Stimulated activated CD8-positive, alpha-beta memory T cell treated with anti-CD3 and anti-CD28 coated beads, Interleukin-7, amount 100 ng/mL, for 48 hours (primary cell): ENCODE measurements at regions not wholly inside any gene's neighbourhood (a gene's known extent, or its start where the extent isn't known, plus 50 kb on each side); places are given as distances from the start of the nearest gene placed in this dataset.

Source experiments
- DNase-seq, 2 donors: peaks; one replicate each; pipeline ENCODE4 v3.0.0-alpha.2; 2020; ENCODE audit warnings: low read depth in 1 of 2; ENCODE audit errors: extremely low read depth in 1 of 2

DNA sequence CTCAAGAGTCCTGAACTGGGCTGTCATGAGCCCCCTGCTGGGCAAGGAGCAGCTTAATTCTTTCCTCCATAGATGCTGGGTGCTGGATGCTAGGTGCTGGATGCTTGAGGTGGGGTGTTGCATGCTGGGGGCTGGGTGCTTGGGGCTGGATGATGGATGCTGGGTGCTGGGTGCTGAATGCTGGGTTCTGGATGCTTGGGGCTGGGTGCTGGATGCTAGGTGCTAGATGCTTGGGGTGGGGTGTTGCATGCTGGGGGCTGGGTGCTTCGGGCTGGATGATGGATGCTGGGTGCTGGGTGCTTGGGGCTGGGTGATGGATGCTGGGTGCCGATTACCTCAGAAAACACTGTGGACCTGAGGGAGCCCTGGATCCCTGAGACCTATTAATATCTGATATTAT is 837.7 kb downstream of the GALR1 start:
- DNase-seq = no peak

DNA sequence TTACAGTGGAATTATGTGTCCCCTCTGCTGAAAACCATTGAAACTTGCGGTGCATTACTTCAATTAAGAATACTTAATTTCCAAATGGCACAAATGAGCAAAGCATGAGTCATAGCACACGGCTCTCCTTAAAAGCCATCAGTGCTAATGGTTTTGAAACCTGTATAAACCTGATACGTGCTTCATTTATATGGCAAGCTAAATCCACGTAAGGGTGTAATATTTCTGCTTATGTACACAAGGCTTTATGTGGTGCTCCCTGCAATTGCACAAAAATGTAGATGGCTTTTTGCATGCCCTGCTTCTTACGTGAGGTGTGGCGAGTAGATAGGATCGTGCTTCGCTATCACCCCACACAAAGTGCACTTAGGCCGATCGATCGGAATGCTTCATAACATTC is 840.9 kb downstream of the GALR1 start:
- DNase-seq = no peak

DNA sequence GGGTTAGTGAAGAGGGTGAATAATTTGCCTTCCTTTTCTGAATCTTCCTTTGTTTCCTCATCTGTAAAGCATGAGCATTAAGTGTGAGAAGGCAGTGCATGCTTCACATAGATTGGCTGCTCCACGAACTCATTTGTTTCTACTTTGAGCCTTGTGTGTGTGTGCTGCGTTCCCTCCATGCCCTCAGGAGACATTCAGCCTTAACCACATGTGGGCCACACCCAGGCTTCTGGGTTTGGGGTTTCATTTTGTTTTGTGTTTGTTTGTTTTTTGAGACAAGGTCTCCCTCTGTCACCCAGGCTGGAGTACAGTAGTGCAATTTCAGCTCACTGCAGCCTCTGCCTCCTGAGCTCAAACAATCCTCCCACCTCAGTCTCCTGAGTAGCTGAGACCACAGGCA is 843.3 kb downstream of the GALR1 start:
- DNase-seq = no peak

DNA sequence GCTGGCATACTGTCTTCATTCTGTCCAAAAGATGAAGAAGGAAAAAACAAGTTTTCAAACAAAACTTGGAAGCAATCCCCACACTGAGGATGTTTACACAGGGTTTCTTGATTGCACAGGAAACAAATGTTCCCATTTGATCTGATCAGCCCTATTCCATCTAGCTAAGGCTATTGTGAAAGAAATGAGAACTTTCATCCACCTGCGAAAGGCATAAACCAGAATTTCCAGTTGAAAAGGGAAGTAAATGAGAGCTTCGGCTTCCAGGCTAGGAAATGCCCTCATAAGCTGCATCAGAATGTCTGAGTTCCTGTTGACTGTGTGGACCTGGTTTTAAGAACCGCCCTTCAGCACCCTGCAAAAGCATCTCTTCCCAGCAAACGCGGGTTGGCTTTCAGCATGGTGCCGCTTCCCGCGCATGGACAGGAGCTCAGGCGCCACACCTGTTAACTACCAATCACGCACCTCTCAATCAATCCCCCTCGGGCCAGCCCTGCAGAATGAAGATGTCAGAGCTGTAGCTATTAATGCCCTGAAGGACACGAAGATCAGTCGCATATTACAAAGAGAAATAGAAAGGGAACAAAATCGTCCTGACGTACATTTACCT is 850.4 kb downstream of the GALR1 start:
- no peak for DNase-seq

DNA sequence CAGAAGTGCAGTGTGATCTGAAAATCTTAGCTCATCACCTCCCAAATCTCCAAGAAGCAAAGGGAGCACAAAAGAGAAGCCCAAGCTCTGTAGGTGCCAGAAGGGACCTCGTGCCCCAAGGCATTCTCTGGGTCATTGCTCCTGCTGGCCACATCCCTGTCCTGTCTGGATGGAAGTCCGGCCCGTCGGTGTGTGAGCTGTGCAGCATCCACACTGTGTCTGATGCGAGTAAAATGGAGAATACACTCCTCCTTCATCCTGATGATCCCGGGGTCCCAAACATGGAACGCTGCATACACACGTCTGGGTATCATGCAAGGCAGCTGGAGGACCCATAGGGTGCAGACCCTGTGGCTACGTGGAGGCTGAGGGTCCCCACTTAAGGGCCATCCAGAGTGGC is 851.4 kb downstream of the GALR1 start:
- DNase-seq = no peak

DNA sequence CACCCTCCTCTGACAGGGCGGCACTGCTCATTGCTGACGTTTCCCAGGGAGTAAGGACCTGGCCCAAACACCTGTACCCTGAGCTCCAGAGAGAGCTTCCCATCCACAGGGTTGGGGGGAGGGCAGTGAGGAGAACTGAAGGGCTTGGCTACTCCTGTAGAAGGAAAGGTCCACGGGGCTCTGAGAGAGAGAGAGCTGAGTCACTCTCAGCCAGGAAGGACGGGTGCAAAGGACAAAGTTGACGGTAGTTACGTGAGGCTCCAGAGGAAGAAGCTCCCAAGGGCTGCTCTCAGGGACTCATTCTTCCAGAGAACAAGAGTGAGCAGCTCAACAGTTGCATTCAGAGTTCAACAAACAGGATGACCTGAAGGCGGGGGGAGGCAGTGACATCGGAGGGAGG is 852.5 kb downstream of the GALR1 start:
- DNase-seq = no peak

DNA sequence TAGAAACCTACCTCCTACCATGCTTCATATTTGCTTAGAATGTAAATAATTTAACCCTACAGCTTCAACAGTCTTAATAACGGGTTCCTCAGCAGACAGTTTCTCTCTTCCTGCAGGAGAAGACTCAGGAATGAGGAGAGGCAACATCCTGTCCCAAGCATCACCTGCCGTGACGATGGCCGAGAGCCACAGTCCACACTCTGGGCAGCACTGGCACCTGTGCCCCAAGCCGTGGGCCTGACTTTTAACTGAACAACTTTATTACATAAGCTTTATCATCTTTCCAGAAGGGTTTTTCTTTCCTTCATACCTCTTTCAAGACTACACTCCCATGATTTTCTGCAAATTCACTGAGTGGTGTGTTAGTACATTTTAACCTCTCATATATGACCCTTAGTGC is 856.0 kb downstream of the GALR1 start:
- no peak for DNase-seq

DNA sequence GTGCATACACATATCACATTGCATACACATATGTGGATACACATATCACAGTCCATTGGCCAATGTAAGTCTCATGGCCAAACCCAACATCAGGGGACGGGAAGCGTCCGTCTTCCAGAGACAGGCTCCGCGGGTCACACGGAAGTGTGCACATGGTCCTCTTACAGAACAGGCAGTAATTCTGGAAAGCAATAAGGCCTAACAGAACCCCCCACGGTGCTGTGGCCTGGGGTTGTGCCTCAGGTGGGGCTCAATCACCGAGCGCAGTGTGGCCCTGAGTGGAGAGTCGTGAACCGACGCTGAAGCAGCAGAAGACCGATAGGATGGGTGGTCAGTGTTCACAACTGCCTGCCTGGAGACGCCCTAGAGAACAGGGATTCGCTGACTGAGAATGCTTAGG is 857.3 kb downstream of the GALR1 start:
- no peak for DNase-seq

DNA sequence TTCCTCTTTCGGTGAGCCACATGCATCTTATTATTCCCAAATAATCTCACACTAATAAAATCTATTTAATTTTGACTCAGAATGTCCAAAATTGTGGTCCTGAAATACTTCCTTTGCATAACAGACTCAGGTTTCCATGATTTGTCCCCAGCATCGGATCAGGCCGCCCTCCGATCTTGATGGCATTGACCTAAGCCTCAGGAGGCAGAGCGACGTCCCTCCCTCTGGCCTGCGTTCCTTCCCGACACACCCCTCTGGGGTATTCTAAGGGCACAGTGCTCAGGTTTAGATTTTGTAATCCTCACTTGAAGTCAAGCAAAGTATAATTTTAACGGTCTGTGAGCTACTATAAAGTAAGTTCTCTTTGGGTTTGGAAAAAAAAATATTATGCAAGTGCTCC is 857.7 kb downstream of the GALR1 start:
- DNase-seq = no peak

DNA sequence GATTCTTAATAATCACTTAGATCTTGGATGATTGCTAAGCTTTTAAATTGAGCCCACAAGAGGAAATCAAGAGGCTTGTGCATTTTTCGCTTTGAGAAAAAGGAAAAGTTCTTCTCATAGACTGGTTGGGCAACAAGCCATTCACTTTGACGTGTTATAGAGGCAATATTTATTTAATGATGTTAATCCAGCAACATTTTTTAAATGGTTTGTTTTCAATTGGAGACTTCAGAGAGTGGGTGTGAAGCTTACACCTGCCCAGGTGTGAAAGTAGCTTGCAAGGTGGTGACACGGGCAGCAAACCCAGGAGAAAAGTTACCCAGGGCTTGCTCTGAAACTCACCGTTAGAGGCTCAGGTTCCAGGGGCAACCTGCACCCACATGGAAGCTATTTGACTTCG is 858.9 kb downstream of the GALR1 start:
- DNase-seq = no peak

DNA sequence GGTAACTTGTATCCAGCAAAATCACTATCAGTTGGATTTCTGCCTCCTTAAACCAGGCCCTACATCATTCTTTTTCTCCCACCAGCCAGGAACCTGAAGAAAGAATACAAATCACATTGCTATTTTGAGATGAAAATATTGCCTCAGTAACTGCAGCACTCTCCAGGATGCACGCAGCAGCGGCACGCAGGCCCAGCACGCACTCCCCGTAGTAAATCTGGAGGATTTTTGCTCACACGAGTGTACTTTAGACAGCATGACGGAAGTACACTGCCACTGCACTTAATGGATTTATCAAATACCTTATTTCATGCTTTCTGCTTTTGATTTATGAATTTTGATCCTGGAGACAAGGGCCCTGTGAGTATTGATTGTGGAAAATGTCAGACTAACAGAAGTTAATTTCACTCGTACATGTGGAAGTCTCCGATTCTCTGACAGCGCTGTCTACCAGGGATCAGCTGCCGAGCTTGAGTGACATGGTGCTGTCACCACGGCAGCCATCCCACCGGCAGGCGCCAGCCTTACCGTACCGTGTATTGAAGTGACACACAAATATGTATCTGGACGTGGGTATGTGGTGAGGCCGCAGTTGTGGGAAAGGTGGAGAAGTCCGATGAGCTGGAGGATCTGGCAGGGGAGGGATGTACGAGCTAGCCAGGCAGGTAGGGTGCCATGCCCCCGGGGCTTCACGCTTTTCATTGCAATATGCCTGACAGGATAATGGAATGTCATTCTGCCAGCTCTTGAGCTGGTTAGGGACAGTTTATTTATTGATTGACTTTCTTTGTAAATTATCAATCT is 863.7 kb downstream of the GALR1 start:
- no peak for DNase-seq

DNA sequence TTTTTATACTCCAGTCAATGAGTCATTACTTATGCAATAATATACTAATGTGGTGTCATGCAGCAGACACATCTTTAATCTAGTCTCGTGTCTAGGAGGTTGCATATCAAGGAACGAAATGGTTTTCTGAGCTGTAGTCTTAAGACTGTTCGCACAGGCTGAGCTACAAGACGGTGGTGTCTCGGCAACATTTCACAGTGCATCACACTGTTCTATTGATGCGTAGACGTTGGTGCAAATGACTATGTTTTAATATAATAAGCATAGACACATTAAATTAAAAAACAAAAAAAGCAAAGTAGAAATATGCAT is 864.2 kb downstream of the GALR1 start:
- DNase-seq = no peak

DNA sequence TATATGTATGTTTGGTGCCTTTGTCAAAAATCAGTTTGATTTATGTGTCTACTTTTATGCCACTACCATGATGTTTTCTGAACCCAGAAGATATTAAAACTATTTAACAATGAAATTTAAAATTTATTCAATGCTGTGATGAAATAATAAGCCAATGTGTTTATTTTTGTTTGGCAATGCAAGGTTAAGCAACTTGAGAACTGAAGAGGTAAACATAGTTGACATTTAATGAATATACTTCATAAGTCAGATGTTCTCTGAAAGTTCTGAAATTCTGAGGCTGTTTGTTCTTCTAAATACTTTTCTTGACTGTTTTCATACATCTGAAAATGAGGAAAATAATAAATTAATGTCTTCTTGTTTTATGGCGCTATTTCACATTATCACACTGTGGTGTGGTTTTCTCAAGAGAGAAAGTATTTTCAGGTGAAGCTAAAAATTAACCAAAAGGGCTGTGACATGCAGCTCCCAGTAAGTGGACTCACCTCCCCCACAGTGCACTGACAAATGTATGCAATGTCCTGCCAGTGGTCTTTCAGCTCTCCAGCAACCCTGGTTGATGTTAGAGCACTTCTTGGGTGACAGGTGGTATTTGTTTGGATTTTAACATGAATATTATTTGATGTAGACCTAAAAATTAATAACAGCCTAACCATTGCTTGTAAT is 863.6 kb upstream of the SALL3 start:
- DNase-seq = no peak

DNA sequence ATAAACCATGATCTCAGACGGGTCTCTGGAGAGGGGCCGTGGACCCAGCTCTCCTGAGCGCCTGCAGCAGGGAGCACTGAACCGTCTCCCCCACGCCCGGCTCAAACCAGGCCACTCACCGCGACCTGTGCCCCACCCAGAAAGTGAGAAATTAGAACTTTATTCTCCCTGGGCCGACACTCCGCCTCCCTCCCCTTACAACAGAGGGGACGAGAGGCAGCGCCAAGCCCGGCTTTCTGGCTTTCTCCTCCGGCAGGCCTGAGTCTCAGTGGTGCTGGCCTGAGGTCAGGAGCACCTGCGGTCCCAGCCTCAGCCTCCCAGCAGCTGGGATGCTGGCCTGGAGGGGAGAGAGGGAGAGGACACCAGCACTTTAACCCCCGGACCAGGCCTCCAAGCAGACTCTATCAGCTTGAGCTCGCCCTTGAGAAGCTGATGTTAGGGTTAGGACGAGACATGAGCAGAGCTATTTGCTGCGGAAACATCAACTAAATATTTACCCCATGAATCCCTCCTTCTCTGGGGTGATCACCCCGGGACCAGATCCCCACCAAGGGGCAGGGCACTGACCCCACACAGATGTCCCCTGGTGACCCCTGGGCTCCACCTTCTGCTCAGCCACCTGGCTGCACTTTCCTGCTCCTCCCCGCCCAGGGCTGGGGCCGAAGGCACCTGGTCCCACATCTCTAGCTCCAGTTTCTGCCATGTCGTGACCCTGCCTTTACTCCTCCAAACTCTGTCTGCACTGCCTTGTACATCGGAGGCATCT is 856.3 kb upstream of the SALL3 start:
- DNase-seq = no peak

DNA sequence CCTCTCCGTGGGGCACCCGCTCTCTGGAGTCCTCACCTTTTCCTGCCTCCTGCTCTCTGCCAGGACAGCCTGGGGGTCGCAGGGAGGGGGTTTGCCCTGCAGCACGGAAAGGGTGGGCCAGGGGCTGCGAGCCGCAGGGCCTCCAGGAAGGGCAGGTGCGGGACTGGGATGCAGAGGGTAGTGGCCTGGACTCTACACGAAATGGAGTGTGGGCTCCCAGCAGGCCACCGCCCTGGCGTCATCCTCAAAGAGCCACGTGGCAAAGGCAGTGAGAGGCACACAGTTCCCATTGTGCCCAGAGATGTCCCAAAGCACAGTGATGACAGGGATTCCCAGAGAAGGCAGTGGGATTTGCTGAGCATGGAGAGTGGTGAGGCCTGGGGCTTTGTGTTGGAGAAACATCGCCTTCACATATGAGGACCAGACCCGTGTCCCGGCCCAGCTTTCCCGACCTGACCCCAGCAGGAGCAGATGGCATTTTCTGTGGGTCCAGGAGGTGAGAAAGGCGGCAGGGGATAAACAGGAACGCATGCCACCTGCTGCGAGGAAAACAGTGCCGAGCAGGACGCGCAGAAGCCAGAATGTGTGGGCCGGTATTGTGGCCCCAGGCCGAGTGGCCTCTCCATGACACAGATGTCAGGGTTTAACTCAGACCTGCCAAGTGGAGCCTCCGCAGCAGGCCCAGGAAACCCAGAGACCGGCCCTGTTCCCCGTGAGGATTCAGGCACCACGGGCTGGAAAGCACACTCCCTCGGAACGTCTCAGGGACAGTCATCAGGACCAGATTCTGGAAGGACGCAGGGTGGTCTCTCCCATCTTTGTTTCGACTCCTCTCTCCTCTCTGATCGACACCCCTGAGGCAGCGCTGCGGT is 855.5 kb upstream of the SALL3 start:
- no peak for DNase-seq

DNA sequence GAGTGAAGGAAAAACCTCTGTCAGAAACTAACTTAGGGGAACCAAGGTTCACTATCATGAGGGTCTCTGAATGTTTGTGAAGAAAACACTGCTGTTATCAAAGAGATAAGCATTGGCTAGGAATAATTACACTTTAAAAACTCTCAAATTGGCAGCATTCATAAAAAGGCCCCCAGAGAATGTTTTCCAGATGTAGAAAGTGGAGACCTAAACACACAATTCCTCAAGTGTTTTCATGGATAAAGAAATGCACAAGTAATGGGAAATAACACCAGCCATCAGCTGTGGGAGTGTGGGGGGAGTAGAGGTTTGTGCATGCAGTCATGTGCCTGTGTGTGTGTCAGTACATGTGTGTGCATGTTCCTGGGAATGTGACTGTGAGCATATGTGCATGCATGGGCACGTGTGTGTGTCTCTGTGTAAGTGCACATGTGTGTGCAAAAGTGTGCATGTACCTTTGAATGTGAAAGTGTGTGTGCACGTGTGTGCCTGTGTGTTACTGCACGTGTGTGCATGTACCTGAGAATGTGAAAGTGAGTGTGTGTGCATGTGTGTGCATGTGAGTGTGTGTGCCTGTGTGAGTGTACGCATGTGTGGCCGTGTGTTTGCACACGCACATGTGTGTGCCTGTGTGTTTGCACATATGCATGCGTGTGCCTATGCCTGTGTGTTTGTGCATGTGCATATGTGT is 854.3 kb upstream of the SALL3 start:
- DNase-seq = no peak

DNA sequence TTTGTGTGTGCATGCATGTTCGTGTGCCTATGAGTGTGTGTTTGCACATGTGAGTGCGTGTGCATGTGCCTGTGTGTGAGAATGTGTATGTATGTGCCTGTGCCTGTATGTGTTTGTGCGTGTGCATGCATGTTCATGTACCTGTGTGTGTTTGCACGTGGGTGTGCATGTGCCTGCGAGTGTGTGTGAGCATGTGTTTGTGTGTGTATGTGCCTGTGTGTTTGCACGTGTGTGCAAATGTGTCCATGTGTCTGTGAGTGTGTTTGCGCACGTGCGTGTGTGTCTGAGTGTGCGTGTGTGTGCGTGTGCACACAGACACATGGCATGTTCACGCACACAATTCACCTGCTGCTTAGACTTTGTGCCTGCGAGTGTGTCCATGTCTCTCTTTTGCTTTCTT is 853.5 kb upstream of the SALL3 start:
- DNase-seq = no peak

DNA sequence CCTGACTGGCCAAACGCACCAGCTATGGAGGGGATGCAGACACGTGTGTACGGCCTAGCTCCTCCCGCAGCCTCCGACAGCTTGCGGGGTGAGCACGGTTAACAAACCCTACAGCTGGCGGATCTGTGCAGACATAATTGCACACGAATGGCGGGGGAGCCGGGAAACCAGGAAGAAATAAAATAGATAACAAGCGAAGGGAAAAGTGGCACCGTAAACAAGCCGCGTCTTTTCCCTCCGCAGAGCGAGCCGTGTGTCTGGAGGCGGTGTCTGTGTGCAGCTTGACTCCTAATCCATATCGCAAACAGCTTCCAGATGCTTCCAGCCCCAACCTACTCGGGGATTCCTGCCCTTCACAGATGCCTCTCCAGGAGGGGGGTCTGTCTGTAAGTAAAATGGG is 853.1 kb upstream of the SALL3 start:
- no peak for DNase-seq

DNA sequence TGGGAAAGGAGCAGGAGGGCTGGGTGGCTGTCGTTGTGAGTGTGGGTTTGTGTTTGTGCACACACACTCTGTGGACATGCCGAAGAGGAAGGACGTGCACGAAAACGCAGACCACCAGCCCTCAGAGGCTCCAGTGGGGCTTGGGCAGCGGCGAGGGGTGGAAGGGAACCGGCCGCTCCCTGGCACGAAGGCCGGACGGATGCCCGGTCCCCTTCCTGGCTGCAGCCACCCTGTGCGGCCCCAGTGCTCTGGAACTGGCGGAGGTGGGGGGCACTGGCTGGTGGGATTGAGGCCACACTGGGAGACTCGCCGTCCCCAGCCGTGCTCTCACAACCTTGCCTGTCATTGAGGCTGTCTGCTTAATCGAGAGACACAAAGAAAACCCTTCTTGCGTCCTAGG is 852.6 kb upstream of the SALL3 start:
- DNase-seq = no peak

DNA sequence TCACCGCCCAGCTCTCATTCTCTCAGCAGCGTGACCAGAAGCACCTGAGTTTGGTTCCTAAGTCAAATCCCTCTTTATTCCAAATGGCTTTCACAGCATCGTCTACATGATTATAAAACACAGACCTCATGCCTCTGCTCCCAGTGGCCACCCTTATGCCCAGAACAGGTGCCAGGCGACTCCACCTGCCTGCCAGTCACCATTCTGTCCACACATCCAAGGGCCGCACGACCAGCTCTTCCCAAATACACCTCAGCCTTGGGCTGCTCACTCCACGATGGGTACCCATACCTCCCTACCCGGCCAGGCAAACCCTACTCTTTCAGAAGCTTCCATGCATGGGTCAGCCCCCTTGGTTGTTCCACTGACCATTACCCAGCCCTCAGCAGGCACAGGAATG is 851.6 kb upstream of the SALL3 start:
- no peak for DNase-seq
